CD1c-positive myeloid dendritic cell (primary cell): ENCODE measurements at regions not wholly inside any gene's neighbourhood (a gene's known extent, or its start where the extent isn't known, plus 50 kb on each side); places are given as distances from the start of the nearest gene placed in this dataset.

Experiments used
- DNase-seq: peaks from one replicate; pipeline ENCODE4 v3.0.0-alpha.2; 2016; ENCODE audit errors: extremely low spot score

DNA sequence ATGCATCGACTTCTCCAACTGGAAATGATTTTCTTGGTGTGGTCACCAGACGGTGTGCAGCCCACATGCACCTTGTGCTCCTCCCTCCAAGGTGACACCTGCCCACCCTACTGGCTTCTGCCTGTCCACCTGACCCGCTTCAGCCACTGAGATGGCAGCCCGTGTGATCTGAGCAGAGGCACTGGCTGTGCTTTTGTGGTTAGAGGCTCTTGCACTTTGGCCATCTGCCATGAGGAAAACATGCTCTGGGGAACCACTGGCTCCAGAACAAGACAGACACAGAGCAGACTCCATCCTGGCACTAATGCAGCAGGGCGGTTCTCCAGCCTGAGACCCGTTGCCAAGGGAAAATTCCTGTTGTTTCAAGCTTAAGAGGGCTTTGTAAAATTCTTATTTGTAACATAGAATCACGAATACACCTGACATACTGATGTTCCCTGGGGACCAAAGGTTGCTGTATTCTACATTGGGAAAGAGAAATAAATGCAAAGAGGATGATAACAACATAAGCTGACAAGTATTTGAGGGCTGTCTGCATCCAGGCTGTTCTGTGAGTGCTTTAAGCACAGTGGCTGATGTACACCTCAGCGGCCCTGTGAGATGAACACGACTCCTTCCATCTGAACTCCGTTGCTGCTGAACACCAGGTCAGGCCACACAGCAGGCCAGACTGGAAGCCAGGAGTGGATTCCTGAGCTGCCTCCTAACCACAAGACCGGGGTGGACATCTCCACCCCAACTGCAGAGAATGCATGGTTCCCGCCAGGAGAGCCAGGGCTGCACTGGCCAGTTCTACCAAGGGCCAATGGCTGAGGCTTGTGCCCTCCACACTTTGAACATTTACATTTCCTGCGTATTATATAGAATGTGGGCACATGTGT lies 820.4 kb downstream of the GALR1 start:
- DNase-seq = no peak

DNA sequence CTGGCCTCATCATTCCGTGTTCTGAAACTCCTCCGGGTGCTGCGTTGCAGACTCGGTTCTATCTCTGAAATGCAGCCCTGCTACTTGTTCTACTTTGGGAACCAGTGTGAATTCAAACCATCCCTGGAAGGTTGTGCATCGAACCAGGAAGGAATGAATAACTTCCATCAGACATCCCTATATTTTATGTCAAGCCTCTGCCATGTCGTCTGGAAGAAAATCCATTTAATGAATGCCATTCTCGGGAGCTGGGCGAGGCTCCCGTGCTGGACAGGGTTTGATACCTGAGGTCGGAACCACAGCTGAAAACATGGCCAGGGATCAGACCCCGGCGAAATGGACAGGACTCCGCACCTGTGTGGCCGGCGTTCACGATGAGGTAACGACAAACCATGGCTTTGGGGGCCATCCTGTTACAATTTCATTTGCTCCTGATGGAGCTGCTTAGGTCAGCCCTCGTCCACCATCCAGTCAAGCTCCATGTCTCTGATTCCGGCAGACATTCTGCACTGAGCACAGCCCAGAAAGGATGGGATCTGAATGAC lies 821.6 kb downstream of the GALR1 start:
- no peak for DNase-seq

DNA sequence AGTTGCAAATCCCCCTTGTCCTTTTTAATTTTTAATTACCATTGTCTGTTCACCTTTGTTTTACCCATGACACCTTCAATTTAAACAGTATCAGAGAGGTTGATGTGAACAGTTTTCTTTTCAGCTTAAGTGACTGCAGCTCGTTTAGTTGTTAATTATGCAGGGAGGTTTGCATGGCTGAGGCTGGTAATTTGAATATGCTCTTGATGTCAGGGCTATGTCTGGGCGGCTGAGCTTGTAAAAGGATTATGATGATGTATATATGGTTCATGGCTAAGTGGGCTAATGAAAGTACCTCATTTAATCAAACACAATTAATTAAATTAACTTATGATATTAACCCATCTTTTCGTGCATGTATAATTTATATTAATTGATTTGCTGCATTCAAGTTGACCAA lies 822.1 kb downstream of the GALR1 start:
- DNase-seq = no peak

DNA sequence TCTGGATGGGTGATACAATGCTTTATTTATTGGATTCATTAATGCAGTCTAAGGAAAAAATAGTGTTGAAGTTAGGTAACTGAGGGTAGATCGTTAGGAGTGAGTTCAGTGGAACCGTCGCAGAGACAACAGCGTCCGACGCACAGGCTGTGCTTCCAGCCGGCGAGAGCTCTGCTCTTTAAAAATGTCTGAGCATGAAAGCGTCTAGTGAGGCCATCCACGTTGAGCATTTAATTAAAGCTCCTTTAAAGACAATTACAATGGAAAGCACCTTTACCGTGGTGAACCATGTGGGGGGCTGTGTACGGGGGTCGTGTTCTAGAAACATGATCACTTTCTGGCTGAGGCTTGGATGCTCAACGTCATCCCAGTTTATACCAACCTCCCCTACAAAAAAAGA lies 822.7 kb downstream of the GALR1 start:
- no peak for DNase-seq

DNA sequence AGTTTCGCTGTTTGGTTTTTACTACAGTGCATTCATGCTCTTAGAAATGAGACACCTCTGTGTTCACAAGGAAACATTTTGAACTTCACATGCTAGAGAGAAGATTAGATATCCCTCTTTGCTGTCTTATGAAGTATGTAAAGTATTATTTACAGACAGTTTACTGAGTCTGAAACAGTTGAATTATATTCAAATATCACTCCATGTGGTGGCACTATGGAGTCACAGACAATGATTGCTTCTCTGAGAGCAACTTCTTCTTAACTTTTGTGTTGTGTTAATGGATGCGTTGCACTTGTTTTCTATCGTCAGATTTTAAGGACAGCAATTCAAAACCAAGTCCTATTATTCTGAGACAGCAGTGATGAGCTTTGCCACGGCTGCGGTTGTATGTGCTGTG lies 823.6 kb downstream of the GALR1 start:
- no peak for DNase-seq

DNA sequence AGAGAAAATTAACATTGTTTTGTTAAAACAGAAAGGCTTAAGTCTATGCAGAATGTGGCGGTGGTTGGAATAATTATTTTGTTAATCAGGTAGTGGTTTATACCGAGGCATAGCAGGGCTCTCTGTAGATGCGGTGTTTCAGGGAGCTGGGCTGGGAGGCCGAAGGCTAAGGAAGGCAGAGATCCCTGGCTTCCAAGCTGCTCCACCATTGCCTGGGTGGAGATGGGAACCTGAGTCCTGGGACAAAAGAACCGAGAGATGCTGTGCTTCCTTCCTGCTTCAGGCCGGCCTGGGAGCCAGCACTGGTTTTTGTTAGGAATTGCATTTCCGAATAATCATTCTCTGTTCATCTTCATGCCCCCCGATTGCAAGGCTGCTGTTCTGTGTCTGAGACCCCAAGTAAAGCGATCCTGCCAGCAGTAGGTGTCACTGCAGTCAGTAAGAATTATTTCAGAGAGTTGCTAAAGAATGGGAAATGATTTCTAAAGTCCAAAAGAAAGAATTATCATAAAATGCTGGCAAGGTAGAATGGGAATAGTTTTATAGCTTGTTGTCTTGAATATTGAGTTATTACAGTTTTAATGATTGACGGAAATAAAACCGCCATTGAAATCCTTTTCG lies 824.9 kb downstream of the GALR1 start:
- DNase-seq = no peak

DNA sequence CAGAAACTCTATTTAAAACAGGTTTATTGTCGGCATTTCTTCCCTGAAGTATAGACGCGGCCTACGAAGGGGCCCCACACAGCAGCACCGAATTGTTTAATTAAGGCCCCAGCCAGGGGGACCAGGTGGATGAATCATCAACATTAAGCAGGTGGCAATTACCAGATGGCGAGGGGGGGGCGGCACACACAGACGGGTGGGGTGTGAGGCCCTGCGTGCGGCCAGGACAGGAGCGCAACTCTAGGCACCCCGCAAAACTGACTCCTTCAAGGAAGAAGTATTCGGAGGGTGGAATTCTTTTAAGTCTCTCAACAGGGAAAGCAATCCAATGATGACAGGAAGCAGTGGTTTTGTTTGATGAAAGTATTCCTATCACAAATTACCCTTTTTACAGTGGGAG lies 830.4 kb downstream of the GALR1 start:
- no peak for DNase-seq

DNA sequence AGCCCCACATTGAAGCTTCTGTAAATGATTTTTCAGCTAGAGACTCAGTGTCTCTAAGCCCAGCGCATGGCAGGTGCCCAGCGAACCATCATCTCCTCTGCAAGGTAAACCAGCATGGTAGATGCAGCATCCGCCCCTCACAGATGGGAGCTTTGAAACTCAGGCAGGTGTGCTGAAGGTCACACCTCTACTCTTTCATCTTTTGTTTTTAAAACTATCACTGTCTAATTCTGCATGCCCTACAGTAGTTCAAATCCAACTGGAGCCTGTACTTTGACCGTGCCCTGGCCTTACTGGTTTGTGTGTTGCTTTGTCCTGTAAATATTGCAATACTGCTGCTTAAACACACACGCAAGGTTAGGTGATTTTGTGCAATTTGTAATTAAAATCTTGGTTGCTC lies 831.1 kb downstream of the GALR1 start:
- no peak for DNase-seq

DNA sequence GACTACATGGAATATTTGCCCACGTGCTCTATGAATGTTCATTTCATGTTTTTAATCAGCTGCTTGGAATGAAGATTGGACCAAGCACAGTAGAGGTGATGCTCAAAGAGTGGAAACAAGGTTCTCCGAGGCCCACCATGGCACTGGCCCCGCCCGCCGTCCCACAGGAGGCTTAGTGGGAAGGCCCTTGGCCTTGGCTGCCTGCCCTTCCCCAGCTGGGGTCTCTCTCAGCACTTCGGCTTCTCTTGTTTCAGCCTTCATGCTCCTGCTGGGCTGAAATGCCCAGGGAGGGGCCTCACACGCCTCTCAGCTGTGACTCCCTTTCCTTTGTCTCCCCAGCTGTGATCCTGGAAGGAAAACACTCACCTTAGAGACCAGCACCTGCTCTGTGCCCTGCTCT lies 833.2 kb downstream of the GALR1 start:
- no peak for DNase-seq

DNA sequence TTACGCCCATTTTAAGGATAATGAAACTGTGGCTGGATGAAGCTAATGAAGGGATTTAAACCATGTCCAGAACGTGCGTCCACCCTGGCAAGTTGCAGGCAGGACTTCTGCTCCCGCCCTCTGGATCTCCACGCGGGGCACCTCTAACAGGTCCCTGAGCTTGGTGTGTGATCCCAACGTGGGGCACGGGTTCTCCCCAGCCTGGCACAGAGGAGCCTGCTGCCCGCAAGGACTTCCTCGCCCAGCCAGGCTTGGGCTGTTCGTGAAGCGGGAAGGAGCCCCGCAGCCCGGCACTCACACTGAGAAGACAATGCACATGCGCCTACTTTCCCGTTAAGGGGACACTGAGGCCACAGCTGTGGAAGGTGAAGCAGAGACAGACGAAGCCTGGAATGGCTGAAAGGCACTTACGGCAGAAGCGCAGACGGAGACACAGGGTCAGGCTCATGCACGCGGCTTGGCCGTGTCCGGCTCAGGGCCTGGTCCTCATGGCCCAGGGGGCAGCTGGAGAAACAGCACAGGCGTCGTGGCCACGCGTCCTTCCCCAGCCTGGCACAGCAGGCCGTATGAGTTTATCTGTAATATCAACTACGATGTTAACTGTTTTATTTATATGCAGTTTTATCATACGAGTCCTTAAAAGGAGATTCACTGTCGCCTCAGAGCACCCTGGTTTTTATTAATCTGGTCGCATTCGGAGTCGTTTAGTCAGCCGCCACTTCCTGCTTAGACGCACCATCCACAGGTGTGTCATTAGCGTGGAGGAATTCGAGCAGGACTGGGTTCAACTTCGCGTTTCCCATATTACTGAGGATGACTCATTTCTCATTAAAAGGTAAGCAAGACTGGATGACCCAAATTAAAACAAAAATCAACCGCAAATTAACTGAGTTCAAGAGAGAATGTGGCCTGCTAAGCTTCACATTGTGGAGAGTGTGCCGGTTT lies 835.9 kb downstream of the GALR1 start:
- DNase-seq = no peak

DNA sequence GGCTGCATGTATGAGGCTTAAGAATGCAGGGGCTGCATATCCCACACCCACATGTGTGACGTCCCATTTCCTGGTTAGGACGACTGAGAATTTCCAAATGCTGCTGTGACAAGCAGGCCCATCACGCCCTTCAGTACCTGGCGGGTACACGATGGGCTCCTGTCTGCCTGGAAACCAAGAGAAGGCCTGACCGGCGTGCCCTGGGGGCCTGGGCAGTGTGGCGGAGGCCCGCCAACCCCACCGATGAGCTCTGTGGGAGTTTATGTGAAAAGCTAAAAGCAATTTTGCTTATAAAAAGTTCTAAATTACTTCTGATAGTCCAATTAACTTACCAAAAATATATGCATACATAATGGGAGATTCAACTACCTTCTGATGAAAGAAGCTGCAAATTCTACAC lies 837.3 kb downstream of the GALR1 start:
- DNase-seq = no peak

DNA sequence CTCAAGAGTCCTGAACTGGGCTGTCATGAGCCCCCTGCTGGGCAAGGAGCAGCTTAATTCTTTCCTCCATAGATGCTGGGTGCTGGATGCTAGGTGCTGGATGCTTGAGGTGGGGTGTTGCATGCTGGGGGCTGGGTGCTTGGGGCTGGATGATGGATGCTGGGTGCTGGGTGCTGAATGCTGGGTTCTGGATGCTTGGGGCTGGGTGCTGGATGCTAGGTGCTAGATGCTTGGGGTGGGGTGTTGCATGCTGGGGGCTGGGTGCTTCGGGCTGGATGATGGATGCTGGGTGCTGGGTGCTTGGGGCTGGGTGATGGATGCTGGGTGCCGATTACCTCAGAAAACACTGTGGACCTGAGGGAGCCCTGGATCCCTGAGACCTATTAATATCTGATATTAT lies 837.7 kb downstream of the GALR1 start:
- no peak for DNase-seq

DNA sequence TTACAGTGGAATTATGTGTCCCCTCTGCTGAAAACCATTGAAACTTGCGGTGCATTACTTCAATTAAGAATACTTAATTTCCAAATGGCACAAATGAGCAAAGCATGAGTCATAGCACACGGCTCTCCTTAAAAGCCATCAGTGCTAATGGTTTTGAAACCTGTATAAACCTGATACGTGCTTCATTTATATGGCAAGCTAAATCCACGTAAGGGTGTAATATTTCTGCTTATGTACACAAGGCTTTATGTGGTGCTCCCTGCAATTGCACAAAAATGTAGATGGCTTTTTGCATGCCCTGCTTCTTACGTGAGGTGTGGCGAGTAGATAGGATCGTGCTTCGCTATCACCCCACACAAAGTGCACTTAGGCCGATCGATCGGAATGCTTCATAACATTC lies 840.9 kb downstream of the GALR1 start:
- no peak for DNase-seq

DNA sequence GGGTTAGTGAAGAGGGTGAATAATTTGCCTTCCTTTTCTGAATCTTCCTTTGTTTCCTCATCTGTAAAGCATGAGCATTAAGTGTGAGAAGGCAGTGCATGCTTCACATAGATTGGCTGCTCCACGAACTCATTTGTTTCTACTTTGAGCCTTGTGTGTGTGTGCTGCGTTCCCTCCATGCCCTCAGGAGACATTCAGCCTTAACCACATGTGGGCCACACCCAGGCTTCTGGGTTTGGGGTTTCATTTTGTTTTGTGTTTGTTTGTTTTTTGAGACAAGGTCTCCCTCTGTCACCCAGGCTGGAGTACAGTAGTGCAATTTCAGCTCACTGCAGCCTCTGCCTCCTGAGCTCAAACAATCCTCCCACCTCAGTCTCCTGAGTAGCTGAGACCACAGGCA lies 843.3 kb downstream of the GALR1 start:
- DNase-seq = no peak

DNA sequence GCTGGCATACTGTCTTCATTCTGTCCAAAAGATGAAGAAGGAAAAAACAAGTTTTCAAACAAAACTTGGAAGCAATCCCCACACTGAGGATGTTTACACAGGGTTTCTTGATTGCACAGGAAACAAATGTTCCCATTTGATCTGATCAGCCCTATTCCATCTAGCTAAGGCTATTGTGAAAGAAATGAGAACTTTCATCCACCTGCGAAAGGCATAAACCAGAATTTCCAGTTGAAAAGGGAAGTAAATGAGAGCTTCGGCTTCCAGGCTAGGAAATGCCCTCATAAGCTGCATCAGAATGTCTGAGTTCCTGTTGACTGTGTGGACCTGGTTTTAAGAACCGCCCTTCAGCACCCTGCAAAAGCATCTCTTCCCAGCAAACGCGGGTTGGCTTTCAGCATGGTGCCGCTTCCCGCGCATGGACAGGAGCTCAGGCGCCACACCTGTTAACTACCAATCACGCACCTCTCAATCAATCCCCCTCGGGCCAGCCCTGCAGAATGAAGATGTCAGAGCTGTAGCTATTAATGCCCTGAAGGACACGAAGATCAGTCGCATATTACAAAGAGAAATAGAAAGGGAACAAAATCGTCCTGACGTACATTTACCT lies 850.4 kb downstream of the GALR1 start:
- DNase-seq = no peak

DNA sequence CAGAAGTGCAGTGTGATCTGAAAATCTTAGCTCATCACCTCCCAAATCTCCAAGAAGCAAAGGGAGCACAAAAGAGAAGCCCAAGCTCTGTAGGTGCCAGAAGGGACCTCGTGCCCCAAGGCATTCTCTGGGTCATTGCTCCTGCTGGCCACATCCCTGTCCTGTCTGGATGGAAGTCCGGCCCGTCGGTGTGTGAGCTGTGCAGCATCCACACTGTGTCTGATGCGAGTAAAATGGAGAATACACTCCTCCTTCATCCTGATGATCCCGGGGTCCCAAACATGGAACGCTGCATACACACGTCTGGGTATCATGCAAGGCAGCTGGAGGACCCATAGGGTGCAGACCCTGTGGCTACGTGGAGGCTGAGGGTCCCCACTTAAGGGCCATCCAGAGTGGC lies 851.4 kb downstream of the GALR1 start:
- DNase-seq = no peak

DNA sequence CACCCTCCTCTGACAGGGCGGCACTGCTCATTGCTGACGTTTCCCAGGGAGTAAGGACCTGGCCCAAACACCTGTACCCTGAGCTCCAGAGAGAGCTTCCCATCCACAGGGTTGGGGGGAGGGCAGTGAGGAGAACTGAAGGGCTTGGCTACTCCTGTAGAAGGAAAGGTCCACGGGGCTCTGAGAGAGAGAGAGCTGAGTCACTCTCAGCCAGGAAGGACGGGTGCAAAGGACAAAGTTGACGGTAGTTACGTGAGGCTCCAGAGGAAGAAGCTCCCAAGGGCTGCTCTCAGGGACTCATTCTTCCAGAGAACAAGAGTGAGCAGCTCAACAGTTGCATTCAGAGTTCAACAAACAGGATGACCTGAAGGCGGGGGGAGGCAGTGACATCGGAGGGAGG lies 852.5 kb downstream of the GALR1 start:
- DNase-seq = no peak

DNA sequence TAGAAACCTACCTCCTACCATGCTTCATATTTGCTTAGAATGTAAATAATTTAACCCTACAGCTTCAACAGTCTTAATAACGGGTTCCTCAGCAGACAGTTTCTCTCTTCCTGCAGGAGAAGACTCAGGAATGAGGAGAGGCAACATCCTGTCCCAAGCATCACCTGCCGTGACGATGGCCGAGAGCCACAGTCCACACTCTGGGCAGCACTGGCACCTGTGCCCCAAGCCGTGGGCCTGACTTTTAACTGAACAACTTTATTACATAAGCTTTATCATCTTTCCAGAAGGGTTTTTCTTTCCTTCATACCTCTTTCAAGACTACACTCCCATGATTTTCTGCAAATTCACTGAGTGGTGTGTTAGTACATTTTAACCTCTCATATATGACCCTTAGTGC lies 856.0 kb downstream of the GALR1 start:
- DNase-seq = no peak

DNA sequence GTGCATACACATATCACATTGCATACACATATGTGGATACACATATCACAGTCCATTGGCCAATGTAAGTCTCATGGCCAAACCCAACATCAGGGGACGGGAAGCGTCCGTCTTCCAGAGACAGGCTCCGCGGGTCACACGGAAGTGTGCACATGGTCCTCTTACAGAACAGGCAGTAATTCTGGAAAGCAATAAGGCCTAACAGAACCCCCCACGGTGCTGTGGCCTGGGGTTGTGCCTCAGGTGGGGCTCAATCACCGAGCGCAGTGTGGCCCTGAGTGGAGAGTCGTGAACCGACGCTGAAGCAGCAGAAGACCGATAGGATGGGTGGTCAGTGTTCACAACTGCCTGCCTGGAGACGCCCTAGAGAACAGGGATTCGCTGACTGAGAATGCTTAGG lies 857.3 kb downstream of the GALR1 start:
- DNase-seq = no peak

DNA sequence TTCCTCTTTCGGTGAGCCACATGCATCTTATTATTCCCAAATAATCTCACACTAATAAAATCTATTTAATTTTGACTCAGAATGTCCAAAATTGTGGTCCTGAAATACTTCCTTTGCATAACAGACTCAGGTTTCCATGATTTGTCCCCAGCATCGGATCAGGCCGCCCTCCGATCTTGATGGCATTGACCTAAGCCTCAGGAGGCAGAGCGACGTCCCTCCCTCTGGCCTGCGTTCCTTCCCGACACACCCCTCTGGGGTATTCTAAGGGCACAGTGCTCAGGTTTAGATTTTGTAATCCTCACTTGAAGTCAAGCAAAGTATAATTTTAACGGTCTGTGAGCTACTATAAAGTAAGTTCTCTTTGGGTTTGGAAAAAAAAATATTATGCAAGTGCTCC lies 857.7 kb downstream of the GALR1 start:
- DNase-seq = no peak

DNA sequence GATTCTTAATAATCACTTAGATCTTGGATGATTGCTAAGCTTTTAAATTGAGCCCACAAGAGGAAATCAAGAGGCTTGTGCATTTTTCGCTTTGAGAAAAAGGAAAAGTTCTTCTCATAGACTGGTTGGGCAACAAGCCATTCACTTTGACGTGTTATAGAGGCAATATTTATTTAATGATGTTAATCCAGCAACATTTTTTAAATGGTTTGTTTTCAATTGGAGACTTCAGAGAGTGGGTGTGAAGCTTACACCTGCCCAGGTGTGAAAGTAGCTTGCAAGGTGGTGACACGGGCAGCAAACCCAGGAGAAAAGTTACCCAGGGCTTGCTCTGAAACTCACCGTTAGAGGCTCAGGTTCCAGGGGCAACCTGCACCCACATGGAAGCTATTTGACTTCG lies 858.9 kb downstream of the GALR1 start:
- no peak for DNase-seq
